A549 (cell line): ENCODE measurements at regions not wholly inside any gene's neighbourhood (a gene's known extent, or its start where the extent isn't known, plus 50 kb on each side); places are given as distances from the start of the nearest gene placed in this dataset.
"Not testable (repeated sequence)": the region's sequence is repeated elsewhere in the genome, so short reads cannot be mapped to it uniquely, and the experiment has no call there.

Experiments
- ATAC-seq, 2 experiments: fragments of 200-7000 bp in 1 of 2; fragments of >200 bp in 1 of 2; cut with Nextera tagmentation in 1 of 2; cut with Tn5 transposase in 1 of 2; 3 replicates each; pipeline versions ENCODE4 v1.8.0 to v1.9.1; 2018 to 2020; ENCODE audit warnings: mild to moderate bottlenecking in 1 of 2, moderate library complexity in 1 of 2
- CTCF ChIA-PET: fragments of 300-600 bp; sonication (Branson Sonifier 250); formaldehyde crosslinking; extraction: SDS; loops from one replicate; lab custom pipeline; 2021; ENCODE audit warnings: antibody characterized with exemption, inconsistent platforms; lab: Yijun Ruan, JAX
- POLR2A ChIA-PET: fragments of 350-600 bp; formaldehyde crosslinking; extraction: SDS; loops from one replicate; lab custom pipeline; 2021; ENCODE audit warnings: antibody characterized with exemption, inconsistent platforms; lab: Yijun Ruan, JAX
- DNase-seq, 2 experiments: peaks; one replicate each; pipeline versions ENCODE4 v3.0.0 to v3.0.0-alpha.2; 2011 to 2016; ENCODE audit warnings: low read depth in 1 of 2, low spot score in 1 of 2
- FAIRE-seq: peaks from 2 replicates; lab custom pipeline; 2011; peaks lifted over from hg19 to GRCh38; lab: Jason Lieb, UNC
- H3K27ac ChIP-seq, 2 experiments: fragments of >200 bp; sonication (Bioruptor Twin); formaldehyde crosslinking; 3 replicates each; pipeline ENCODE4 v1.5.1; 2016 to 2017
- H3K4me1 ChIP-seq: fragments of >200 bp; sonication (Bioruptor Twin); formaldehyde crosslinking; 3 replicates; pipeline ENCODE4 v1.6.1; 2016
- H3K4me2 ChIP-seq: fragments of >200 bp; sonication (Bioruptor Twin); formaldehyde crosslinking; 3 replicates; pipeline ENCODE4 v1.6.1; 2016
- H3K4me3 ChIP-seq: fragments of >200 bp; sonication (Bioruptor Twin); formaldehyde crosslinking; 3 replicates; pipeline ENCODE4 v1.5.1; 2016
- H3K9me3 ChIP-seq: fragments of >200 bp; sonication (Bioruptor Twin); formaldehyde crosslinking; 3 replicates; pipeline ENCODE4 v1.6.1; 2016
- ATOH8 ChIP-seq: fragments of 250-450 bp; sonication (Bioruptor Pico); IDR thresholded peaks from 2 replicates; pipeline ENCODE4 v1.5.0; 2020; ENCODE audit warnings: low read depth, mild to moderate bottlenecking, moderate library complexity
- BCL3 ChIP-seq: fragments of >200 bp; sonication (Bioruptor Twin); formaldehyde crosslinking; IDR thresholded peaks from 3 replicates; pipeline ENCODE4 v1.6.1; 2016
- CBX8 ChIP-seq: fragments of 200-600 bp; sonication (generic); IDR thresholded peaks from 2 replicates; pipeline ENCODE4 v1.6.1; 2016
- CHD4 ChIP-seq: fragments of 200-600 bp; sonication (generic); IDR thresholded peaks from 2 replicates; pipeline ENCODE4 v1.6.1; 2016; ENCODE audit warnings: antibody characterized with exemption, mild to moderate bottlenecking, borderline replicate concordance
- CTCF ChIP-seq: fragments of >200 bp; sonication (Bioruptor Twin); formaldehyde crosslinking; IDR thresholded peaks from 3 replicates; pipeline ENCODE4 v1.5.1; 2016
- EHMT2 ChIP-seq: fragments of 200-600 bp; sonication (generic); IDR thresholded peaks from 2 replicates; pipeline ENCODE4 v1.6.1; 2016; ENCODE audit warnings: antibody characterized with exemption, low read depth, mild to moderate bottlenecking, moderate library complexity
- ELK1 ChIP-seq: fragments of 150-350 bp; IDR thresholded peaks from 2 replicates; pipeline ENCODE4 v1.6.1; 2014; ENCODE audit warnings: low read depth, mild to moderate bottlenecking, low read length
- ESRRA ChIP-seq: fragments of 150-350 bp; IDR thresholded peaks from 2 replicates; pipeline ENCODE4 v1.6.1; 2014; ENCODE audit warnings: mild to moderate bottlenecking, low read length, borderline replicate concordance
- HDAC2 ChIP-seq: fragments of 200-600 bp; sonication (generic); IDR thresholded peaks from 2 replicates; pipeline ENCODE4 v1.6.1; 2016
- HOXA7 ChIP-seq: fragments of 250-450 bp; sonication (Bioruptor Pico); IDR thresholded peaks from 2 replicates; pipeline ENCODE4 v1.5.0; 2020; ENCODE audit warnings: mild to moderate bottlenecking, moderate library complexity
- HOXB13 ChIP-seq: fragments of 250-450 bp; sonication (Bioruptor Pico); IDR thresholded peaks from 2 replicates; pipeline ENCODE4 v1.5.0; 2020; ENCODE audit warnings: low read depth, mild to moderate bottlenecking, moderate library complexity
- JUN ChIP-seq, 2 experiments: fragments of >200 bp; sonication (Bioruptor Twin); formaldehyde crosslinking; IDR thresholded peaks; 2 replicates in 1 of 2; 3 replicates in 1 of 2; pipeline ENCODE4 v1.6.1; 2016 to 2017
- JUNB ChIP-seq: fragments of >200 bp; sonication (Bioruptor Twin); formaldehyde crosslinking; IDR thresholded peaks from 2 replicates; pipeline ENCODE4 v1.6.1; 2016
- KDM1A ChIP-seq: fragments of 200-600 bp; sonication (generic); IDR thresholded peaks from 2 replicates; pipeline ENCODE4 v1.6.1; 2016; ENCODE audit warnings: low read depth, mild to moderate bottlenecking
- MAFK ChIP-seq: fragments of 450-650 bp; IDR thresholded peaks from 2 replicates; pipeline ENCODE4 v1.6.1; 2014; ENCODE audit not compliant: partially characterized antibody
- MAZ ChIP-seq: fragments of 150-350 bp; IDR thresholded peaks from 2 replicates; pipeline ENCODE4 v1.6.1; 2014; ENCODE audit warnings: antibody characterized with exemption, low read depth, low read length, borderline replicate concordance
- MYC ChIP-seq: IDR thresholded peaks from 2 replicates; pipeline ENCODE4 v1.6.1; 2012; ENCODE audit warnings: mild to moderate bottlenecking, inconsistent platforms, low read length, improper control_type of control experiment, borderline replicate concordance
- NFE2L2 ChIP-seq: fragments of 150-350 bp; conservative IDR thresholded peaks from 2 replicates; pipeline ENCODE4 v1.6.1; 2014; ENCODE audit warnings: low read length
- NR3C1 ChIP-seq: fragments of >200 bp; sonication (Bioruptor Twin); formaldehyde crosslinking; IDR thresholded peaks from 3 replicates; pipeline ENCODE4 v1.6.1; 2017
- PHF8 ChIP-seq: fragments of 200-600 bp; sonication (generic); IDR thresholded peaks from 2 replicates; pipeline ENCODE4 v1.6.1; 2016; ENCODE audit warnings: low read depth, mild to moderate bottlenecking, antibody characterized with exemption, moderate library complexity, borderline replicate concordance
- POLR2A ChIP-seq: IDR thresholded peaks from 2 replicates; pipeline ENCODE4 v1.6.1; 2012; ENCODE audit warnings: mild to moderate bottlenecking, low read length
- RAD21 ChIP-seq, 2 experiments: fragments of >200 bp in 1 of 2; sonication (Bioruptor Twin) in 1 of 2; formaldehyde crosslinking in 1 of 2; IDR thresholded peaks in 1 of 2; conservative IDR thresholded peaks in 1 of 2; 2 replicates in 1 of 2; 3 replicates in 1 of 2; pipeline ENCODE4 v1.6.1; 2012 to 2018; ENCODE audit warnings: inconsistent platforms in 1 of 2
- RARB ChIP-seq: fragments of 250-450 bp; sonication (Bioruptor Pico); IDR thresholded peaks from 2 replicates; pipeline ENCODE4 v1.8.0; 2021; ENCODE audit warnings: mild to moderate bottlenecking, moderate library complexity
- RCOR1 ChIP-seq: fragments of 150-350 bp; IDR thresholded peaks from 2 replicates; pipeline ENCODE4 v1.6.1; 2014; ENCODE audit warnings: antibody characterized with exemption, low read length, low read depth
- SMC3 ChIP-seq: fragments of >200 bp; sonication (Bioruptor Twin); formaldehyde crosslinking; IDR thresholded peaks from 3 replicates; pipeline ENCODE4 v1.6.1; 2018; ENCODE audit warnings: inconsistent platforms
- SREBF2 ChIP-seq: fragments of 450-650 bp; IDR thresholded peaks from 2 replicates; pipeline ENCODE4 v1.6.1; 2014; ENCODE audit warnings: mild to moderate bottlenecking, moderate library complexity
- ZFP36 ChIP-seq: fragments of 450-650 bp; IDR thresholded peaks from 2 replicates; pipeline ENCODE4 v1.6.1; 2014; ENCODE audit warnings: borderline replicate concordance; ENCODE audit not compliant: partially characterized antibody
- WGBS: methylation state at CpG from one replicate; pipeline ENCODE4 v1.1.6; 2017; ENCODE audit errors: missing lambda C conversion rate; 5-methylcytosine and 5-hydroxymethylcytosine counted together

- no peak for ATAC-seq
- H3K9me3 ChIP-seq: no peaks in the 10 kb centered on the region
- H3K27ac ChIP-seq: no peak overlapping the region
- ChIA-PET CTCF (no interaction called here), POLR2A (no interaction called here)
- no peak for FAIRE-seq
- WGBS: 18% methylated on average over 1 of the region's 1 CpG
- no peak overlapping the region for H3K4me3 ChIP-seq
- no peak for TF ChIP-seq CHD4
- TF ChIP-seq MAFK: peak; percentile 72
- no peak for DNase-seq
- H3K4me1 ChIP-seq: no peaks in the 10 kb centered on the region
- H3K4me2 ChIP-seq: no peak overlapping the region
Measured at GRCh38 chr4:107359208-107359607, 323.1 kb upstream of the DKK2 start.

GRCh38 chr4:107354304-107354703 is 318.2 kb upstream of the DKK2 start:
- ATAC-seq: 0 out of 6 replicates have a peak, but pooled peaks of 1 of the 2 experiments have one; percentile 50
- CTCF ChIA-PET: not testable (repeated sequence)

GRCh38 chr4:107351196-107351595 is 315.1 kb upstream of the DKK2 start:
- DNase-seq: no peak
- ATAC-seq: no peak
- Histone ChIP-seq H3K4me1 (no peaks in the 10 kb centered on the region), H3K4me2 (no peak overlapping the region), H3K4me3 (no peak overlapping the region), H3K27ac (no peak overlapping the region), H3K9me3 (no peaks in the 10 kb centered on the region)
- FAIRE-seq: no peak
- TF ChIP-seq MAFK: no peak
- no peak for TF ChIP-seq HOXB13 (CRISPR knock-in tag)
- TF ChIP-seq ZFP36: no peak
- no peak for TF ChIP-seq POLR2A
- no peak for TF ChIP-seq JUNB
- TF ChIP-seq BCL3: no peak
- TF ChIP-seq JUN (IDR thresholded peaks at IDR 0.05): no peak
- no peak for TF ChIP-seq KDM1A
- TF ChIP-seq SREBF2: no peak
- no peak for TF ChIP-seq ESRRA
- TF ChIP-seq RARB (CRISPR knock-in tag): no peak
- no peak for TF ChIP-seq SMC3
- CTCF ChIA-PET: no interaction called here
- POLR2A ChIA-PET: no interaction called here

More at GRCh38 chr4:107354304-107354703, 318.2 kb upstream of the DKK2 start:
- H3K4me2 ChIP-seq, H3K4me3 ChIP-seq, H3K4me1 ChIP-seq, POLR2A ChIA-PET, H3K9me3 ChIP-seq, FAIRE-seq, H3K27ac ChIP-seq: not testable (repeated sequence)
- TF ChIP-seq RAD21 (conservative IDR thresholded peaks at IDR 0.05 in 1 of 2, IDR thresholded peaks at IDR 0.05 in 1 of 2): peak in 1 of 2 experiments; percentile 49; a peak in 2 of 5 replicates
- WGBS: 19% methylated on average over 11 of the region's 11 CpGs
- DNase-seq: peak in 1 of 2 experiments; percentile 56

GRCh38 chr4:107349732-107350131 is 313.6 kb upstream of the DKK2 start:
- H3K4me1 ChIP-seq: no peaks in the 10 kb centered on the region
- H3K9me3 ChIP-seq: no peaks in the 10 kb centered on the region
- no peak overlapping the region for H3K27ac ChIP-seq
- ChIA-PET POLR2A (no interaction called here), CTCF (no interaction called here)
- ATAC-seq (no peak), DNase-seq (no peak), FAIRE-seq (no peak)
- no peak overlapping the region for H3K4me2 ChIP-seq
- TF ChIP-seq ELK1: no peak
- no peak for TF ChIP-seq RAD21 (conservative IDR thresholded peaks at IDR 0.05 in 1 of 2, IDR thresholded peaks at IDR 0.05 in 1 of 2)
- no peak for TF ChIP-seq RCOR1
- TF ChIP-seq JUN (IDR thresholded peaks at IDR 0.05): no peak
- TF ChIP-seq RARB (CRISPR knock-in tag): no peak
- no peak for TF ChIP-seq HDAC2
- TF ChIP-seq CHD4: no peak
- no peak for TF ChIP-seq NFE2L2
- TF ChIP-seq ATOH8 (CRISPR knock-in tag): no peak
- no peak for TF ChIP-seq PHF8
- no peak for TF ChIP-seq EHMT2
- no peak for TF ChIP-seq HOXB13 (CRISPR knock-in tag)
- no peak for TF ChIP-seq CBX8
- no peak for TF ChIP-seq MAZ
- TF ChIP-seq HOXA7: no peak
- TF ChIP-seq CTCF: no peak
- no peak for TF ChIP-seq MYC
- TF ChIP-seq NR3C1: no peak
- no peak overlapping the region for H3K4me3 ChIP-seq
